K562 (cell line): ENCODE measurements at regions not wholly inside any gene's neighbourhood (a gene's known extent, or its start where the extent isn't known, plus 50 kb on each side); places are given as distances from the start of the nearest gene placed in this dataset.

Experiments
- ETV5 ChIP-seq: sonication (generic); formaldehyde crosslinking; IDR thresholded peaks from 2 replicates; pipeline ENCODE4 v1.4.0; 2020; ENCODE audit warnings: low read depth, mild to moderate bottlenecking, missing genetic modification reagents
- FOXJ2 ChIP-seq: fragments of 200-800 bp; sonication (Bioruptor generic); IDR thresholded peaks from 2 replicates; pipeline ENCODE4 v1.6.1; 2016; ENCODE audit warnings: missing genetic modification characterization, missing compliant biosample characterization
- HSF4 ChIP-seq: fragments of 250-450 bp; sonication (Bioruptor Pico); IDR thresholded peaks from 2 replicates; pipeline ENCODE4 v2.1.2; 2022; ENCODE audit warnings: mild to moderate bottlenecking, moderate library complexity, borderline replicate concordance
- KDM1A ChIP-seq, 2 experiments: fragments of 450-650 bp; IDR thresholded peaks; 2 replicates each; pipeline ENCODE4 v1.6.1; 2016; ENCODE audit warnings: mild to moderate bottlenecking in 2 of 2
- KLF13 ChIP-seq: fragments of 450-650 bp; IDR thresholded peaks from 2 replicates; pipeline ENCODE4 v1.6.1; 2016; ENCODE audit warnings: missing genetic modification characterization, low read depth, mild to moderate bottlenecking, missing compliant biosample characterization, moderate library complexity, borderline replicate concordance
- KLF6 ChIP-seq: fragments of 250-450 bp; sonication (Bioruptor Pico); IDR thresholded peaks from 2 replicates; pipeline ENCODE4 v1.4.0; 2020; ENCODE audit warnings: mild to moderate bottlenecking, moderate library complexity, borderline replicate concordance
- MEF2A ChIP-seq: IDR thresholded peaks from 2 replicates; pipeline ENCODE4 v1.6.1; 2011; ENCODE audit warnings: low read depth, mild to moderate bottlenecking, low read length, moderate library complexity; ENCODE audit not compliant: control insufficient read depth
- NFATC3 ChIP-seq: fragments of 450-650 bp; IDR thresholded peaks from 2 replicates; pipeline ENCODE4 v1.6.1; 2017; ENCODE audit warnings: mild to moderate bottlenecking
- NFYB ChIP-seq: IDR thresholded peaks from 2 replicates; pipeline ENCODE4 v1.6.1; 2011; ENCODE audit warnings: mild to moderate bottlenecking, moderate library complexity; ENCODE audit not compliant: insufficient read length; ENCODE audit errors: extremely low read depth
- OTX1 ChIP-seq: fragments of 450-650 bp; formaldehyde crosslinking; IDR thresholded peaks from 2 replicates; pipeline ENCODE4 v1.4.0; 2022; ENCODE audit warnings: mild to moderate bottlenecking
- SAFB ChIP-seq: fragments of 200-400 bp; formaldehyde crosslinking; IDR thresholded peaks from 2 replicates; pipeline ENCODE4 v1.6.1; 2017; ENCODE audit warnings: low read depth, low read length, borderline replicate concordance
- SIN3B ChIP-seq: fragments of 450-650 bp; IDR thresholded peaks from 2 replicates; pipeline ENCODE4 v1.6.1; 2017; ENCODE audit warnings: low read depth, mild to moderate bottlenecking, moderate library complexity
- TOE1 ChIP-seq, 2 experiments: fragments of 450-650 bp in 1 of 2; sonication (generic) in 1 of 2; formaldehyde crosslinking in 1 of 2; IDR thresholded peaks; 2 replicates each; pipeline versions ENCODE4 v1.7.1 to v1.8.0; 2016 to 2022; ENCODE audit warnings: borderline replicate concordance in 2 of 2, mild to moderate bottlenecking in 2 of 2, antibody characterized with exemption in 1 of 2, inconsistent platforms in 1 of 2, low read depth in 1 of 2, missing genetic modification reagents in 1 of 2, moderate library complexity in 1 of 2
- U2AF2 ChIP-seq: fragments of 200-400 bp; formaldehyde crosslinking; optimal IDR thresholded peaks from 2 replicates; pipeline ENCODE3; 2017; ENCODE audit warnings: low read depth, mild to moderate bottlenecking, low read length
- XRCC3 ChIP-seq: fragments of 450-650 bp; IDR thresholded peaks from 2 replicates; pipeline ENCODE4 v1.6.1; 2017; ENCODE audit warnings: mild to moderate bottlenecking, moderate library complexity
- YBX1 ChIP-seq: fragments of 450-650 bp; IDR thresholded peaks from 2 replicates; pipeline ENCODE4 v1.7.1; 2016; ENCODE audit warnings: mild to moderate bottlenecking
- ZNF133 ChIP-seq: fragments of 250-450 bp; sonication (Bioruptor Pico); IDR thresholded peaks from 2 replicates; pipeline ENCODE4 v1.4.0; 2020; ENCODE audit warnings: mild to moderate bottlenecking
- ZNF263 ChIP-seq: sonication (generic); formaldehyde crosslinking; IDR thresholded peaks from 2 replicates; pipeline ENCODE4 v1.8.0; 2022; ENCODE audit warnings: mild to moderate bottlenecking, missing genetic modification reagents, borderline replicate concordance
- ZNF57 ChIP-seq: fragments of 450-650 bp; formaldehyde crosslinking; IDR thresholded peaks from 2 replicates; pipeline ENCODE4 v1.4.0; 2020; ENCODE audit warnings: mild to moderate bottlenecking, moderate library complexity
- ZNF583 ChIP-seq: fragments of 250-450 bp; sonication (Bioruptor Pico); IDR thresholded peaks from 2 replicates; pipeline ENCODE4 v1.4.0; 2020
- ZNF764 ChIP-seq: fragments of 250-450 bp; sonication (Bioruptor Pico); IDR thresholded peaks from 2 replicates; pipeline ENCODE4 v1.4.0; 2020; ENCODE audit warnings: low read depth, mild to moderate bottlenecking, moderate library complexity
- TF ChIP-seq, protein P1 (sequence below): sonication (generic); formaldehyde crosslinking; IDR thresholded peaks from 2 replicates; pipeline ENCODE4 v1.8.1; 2023; ENCODE audit warnings: mild to moderate bottlenecking, missing genetic modification reagents
- TF ChIP-seq, protein P2 (sequence below): fragments of 450-650 bp; IDR thresholded peaks from 2 replicates; pipeline ENCODE4 v1.6.1; 2017; ENCODE audit warnings: antibody characterized with exemption
- TF ChIP-seq, protein P3 (sequence below): fragments of 250-450 bp; sonication (Bioruptor Pico); IDR thresholded peaks from 2 replicates; pipeline ENCODE4 v1.8.0; 2021; ENCODE audit warnings: borderline replicate concordance, mild to moderate bottlenecking, moderate library complexity; ENCODE audit not compliant: poor library complexity, severe bottlenecking

DNA sequence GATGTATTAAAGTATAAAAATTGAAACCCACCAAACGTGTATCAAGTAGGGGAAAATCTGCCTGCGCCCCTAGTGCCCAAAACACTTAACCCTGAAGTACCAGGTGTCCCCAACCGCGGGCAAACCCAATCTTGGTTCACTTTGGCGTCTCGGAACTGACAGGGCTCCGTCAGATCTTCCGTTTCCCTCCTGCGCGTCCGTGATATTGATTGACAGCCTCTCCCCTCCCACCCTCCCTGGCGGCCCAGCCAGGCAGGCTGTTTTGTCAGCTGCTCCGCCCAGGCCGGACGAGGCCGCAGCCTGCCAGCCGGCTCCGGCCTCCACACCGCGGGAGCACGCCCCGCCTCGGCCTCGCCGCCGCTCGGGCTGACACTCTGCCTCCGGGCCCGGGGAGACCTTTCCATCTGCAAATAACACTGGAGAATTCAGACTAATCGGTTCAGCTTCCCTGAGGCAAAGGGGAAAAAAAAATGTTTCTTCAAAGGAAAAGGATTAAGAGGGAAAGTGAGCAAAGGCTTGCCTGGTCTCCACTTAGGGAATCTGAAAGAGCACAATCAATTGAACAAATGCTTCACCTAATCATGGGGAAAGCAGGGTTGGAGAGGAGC, 234.9 kb upstream of the MCHR2 start (continued):
- TF ChIP-seq, protein P1, sequence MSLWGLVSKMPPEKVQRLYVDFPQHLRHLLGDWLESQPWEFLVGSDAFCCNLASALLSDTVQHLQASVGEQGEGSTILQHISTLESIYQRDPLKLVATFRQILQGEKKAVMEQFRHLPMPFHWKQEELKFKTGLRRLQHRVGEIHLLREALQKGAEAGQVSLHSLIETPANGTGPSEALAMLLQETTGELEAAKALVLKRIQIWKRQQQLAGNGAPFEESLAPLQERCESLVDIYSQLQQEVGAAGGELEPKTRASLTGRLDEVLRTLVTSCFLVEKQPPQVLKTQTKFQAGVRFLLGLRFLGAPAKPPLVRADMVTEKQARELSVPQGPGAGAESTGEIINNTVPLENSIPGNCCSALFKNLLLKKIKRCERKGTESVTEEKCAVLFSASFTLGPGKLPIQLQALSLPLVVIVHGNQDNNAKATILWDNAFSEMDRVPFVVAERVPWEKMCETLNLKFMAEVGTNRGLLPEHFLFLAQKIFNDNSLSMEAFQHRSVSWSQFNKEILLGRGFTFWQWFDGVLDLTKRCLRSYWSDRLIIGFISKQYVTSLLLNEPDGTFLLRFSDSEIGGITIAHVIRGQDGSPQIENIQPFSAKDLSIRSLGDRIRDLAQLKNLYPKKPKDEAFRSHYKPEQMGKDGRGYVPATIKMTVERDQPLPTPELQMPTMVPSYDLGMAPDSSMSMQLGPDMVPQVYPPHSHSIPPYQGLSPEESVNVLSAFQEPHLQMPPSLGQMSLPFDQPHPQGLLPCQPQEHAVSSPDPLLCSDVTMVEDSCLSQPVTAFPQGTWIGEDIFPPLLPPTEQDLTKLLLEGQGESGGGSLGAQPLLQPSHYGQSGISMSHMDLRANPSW (CRISPR knock-in tag), result no peak
- TF ChIP-seq, protein P2, sequence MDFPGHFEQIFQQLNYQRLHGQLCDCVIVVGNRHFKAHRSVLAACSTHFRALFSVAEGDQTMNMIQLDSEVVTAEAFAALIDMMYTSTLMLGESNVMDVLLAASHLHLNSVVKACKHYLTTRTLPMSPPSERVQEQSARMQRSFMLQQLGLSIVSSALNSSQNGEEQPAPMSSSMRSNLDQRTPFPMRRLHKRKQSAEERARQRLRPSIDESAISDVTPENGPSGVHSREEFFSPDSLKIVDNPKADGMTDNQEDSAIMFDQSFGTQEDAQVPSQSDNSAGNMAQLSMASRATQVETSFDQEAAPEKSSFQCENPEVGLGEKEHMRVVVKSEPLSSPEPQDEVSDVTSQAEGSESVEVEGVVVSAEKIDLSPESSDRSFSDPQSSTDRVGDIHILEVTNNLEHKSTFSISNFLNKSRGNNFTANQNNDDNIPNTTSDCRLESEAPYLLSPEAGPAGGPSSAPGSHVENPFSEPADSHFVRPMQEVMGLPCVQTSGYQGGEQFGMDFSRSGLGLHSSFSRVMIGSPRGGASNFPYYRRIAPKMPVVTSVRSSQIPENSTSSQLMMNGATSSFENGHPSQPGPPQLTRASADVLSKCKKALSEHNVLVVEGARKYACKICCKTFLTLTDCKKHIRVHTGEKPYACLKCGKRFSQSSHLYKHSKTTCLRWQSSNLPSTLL, result no peak
- TF ChIP-seq, protein P3, sequence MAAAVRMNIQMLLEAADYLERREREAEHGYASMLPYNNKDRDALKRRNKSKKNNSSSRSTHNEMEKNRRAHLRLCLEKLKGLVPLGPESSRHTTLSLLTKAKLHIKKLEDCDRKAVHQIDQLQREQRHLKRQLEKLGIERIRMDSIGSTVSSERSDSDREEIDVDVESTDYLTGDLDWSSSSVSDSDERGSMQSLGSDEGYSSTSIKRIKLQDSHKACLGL (CRISPR knock-in tag), result no peak
- TF ChIP-seq ZNF133 (CRISPR knock-in tag) (no peak), SAFB (no peak), NFYB (no peak), OTX1 (CRISPR knock-in tag) (no peak), NFATC3 (no peak), KLF6 (no peak), ETV5 (no peak), ZNF764 (CRISPR knock-in tag) (no peak), YBX1 (no peak), KLF13 (tag) (0 out of 2 replicates have a peak, but pooled peaks have one; percentile 38), ZNF263 (CRISPR knock-in tag) (no peak), TOE1 (IDR thresholded peaks at IDR 0.05; ENCODE audit: borderline replicate concordance) (no peak), TOE1 (CRISPR knock-in tag; IDR thresholded peaks at IDR 0.05; ENCODE audit: borderline replicate concordance, low read depth) (no peak), ZNF583 (CRISPR knock-in tag) (no peak), XRCC3 (no peak), ZNF57 (no peak), SIN3B (no peak), FOXJ2 (no peak), HSF4 (no peak), U2AF2 (no peak), MEF2A (no peak), KDM1A (IDR thresholded peaks at IDR 0.05) (no peak)
